AG04450 (cell line): ENCODE measurements at regions not wholly inside any gene's neighbourhood (a gene's known extent, or its start where the extent isn't known, plus 50 kb on each side); places are given as distances from the start of the nearest gene placed in this dataset.
"Not testable (repeated sequence)": the region's sequence is repeated elsewhere in the genome, so short reads cannot be mapped to it uniquely, and the experiment has no call there.

ENCODE experiments used
- CTCF ChIA-PET: fragments of 300-600, 350-600 bp; formaldehyde crosslinking; extraction: SDS; loops from one replicate; lab custom pipeline; 2022; ENCODE audit warnings: antibody characterized with exemption, inconsistent platforms; lab: Charles Lee
- POLR2A ChIA-PET: fragments of 350-600 bp; formaldehyde crosslinking; extraction: SDS; loops from one replicate; lab custom pipeline; 2021; ENCODE audit warnings: antibody characterized with exemption, inconsistent platforms; lab: Yijun Ruan, JAX
- DNase-seq: peaks from one replicate; pipeline ENCODE4 v3.0.0-alpha.2; 2011; ENCODE audit warnings: low read depth, low spot score
- H3K27ac ChIP-seq: one replicate; pipeline ENCODE4 v1.5.1; 2012; ENCODE audit warnings: low read depth, low read length, control low read depth
- H3K27me3 ChIP-seq: one replicate; pipeline ENCODE4 v1.6.0; 2012; ENCODE audit warnings: low read length; ENCODE audit not compliant: control insufficient read depth, insufficient read depth
- H3K4me3 ChIP-seq: 2 replicates; pipeline ENCODE4 v1.5.1; 2011; ENCODE audit warnings: mild to moderate bottlenecking, low read depth, low read length, control low read depth
- H3K9me3 ChIP-seq: 2 replicates; pipeline ENCODE4 v1.5.1; 2012; ENCODE audit warnings: low read length; ENCODE audit not compliant: control insufficient read depth, insufficient read depth
- TF ChIP-seq, protein P1 (sequence below): IDR thresholded peaks from 2 replicates; pipeline ENCODE4 v1.5.1; 2011; ENCODE audit warnings: low read depth, low read length, control low read depth, inconsistent platforms

DNA sequence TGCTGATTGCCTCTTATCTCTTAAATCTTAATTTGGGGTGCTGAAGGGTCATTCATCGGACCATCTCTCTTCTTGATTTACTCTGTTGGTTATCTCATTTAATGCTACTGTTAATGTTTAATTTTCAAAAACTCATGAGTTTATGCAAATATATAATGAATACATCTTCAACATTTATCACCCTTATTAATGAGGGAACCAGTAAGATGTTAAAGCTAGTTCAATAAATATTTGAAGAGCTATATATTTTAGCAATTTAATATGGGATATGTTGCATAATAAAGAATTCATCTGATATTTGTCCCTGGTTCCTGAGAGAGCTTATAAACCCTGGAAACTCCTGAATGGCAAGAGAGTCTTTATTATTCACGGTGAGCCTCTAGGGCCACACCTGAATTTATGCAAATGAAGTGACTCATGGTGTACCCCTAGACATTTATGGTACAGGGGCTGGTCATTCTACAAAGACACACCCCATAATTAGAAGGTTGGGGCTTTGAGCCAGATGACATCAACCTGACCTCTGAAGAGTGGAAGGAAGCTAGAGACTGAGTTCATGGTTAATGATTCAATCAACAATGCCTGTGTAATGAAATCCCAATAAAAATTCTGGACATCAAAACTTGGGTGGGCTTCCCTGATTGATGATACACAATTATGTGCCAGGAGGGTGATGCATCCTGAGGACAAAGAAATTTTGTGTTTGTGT, 339.5 kb upstream of the ZNF608 start:
- ChIA-PET CTCF (interaction anchor here (0.9 kb wide), 1 partner anchor 20 kb away, joined by 4 read pairs; no protein-coding TSS in a partner anchor), POLR2A (no interaction called here)
- no peak overlapping the region for H3K4me3 ChIP-seq
- no peak overlapping the region for H3K27ac ChIP-seq
- peaks cover 8% of the 10 kb centered on the region; the same call in 1 of the 2 replicates for H3K9me3 ChIP-seq
- TF ChIP-seq, protein P1, sequence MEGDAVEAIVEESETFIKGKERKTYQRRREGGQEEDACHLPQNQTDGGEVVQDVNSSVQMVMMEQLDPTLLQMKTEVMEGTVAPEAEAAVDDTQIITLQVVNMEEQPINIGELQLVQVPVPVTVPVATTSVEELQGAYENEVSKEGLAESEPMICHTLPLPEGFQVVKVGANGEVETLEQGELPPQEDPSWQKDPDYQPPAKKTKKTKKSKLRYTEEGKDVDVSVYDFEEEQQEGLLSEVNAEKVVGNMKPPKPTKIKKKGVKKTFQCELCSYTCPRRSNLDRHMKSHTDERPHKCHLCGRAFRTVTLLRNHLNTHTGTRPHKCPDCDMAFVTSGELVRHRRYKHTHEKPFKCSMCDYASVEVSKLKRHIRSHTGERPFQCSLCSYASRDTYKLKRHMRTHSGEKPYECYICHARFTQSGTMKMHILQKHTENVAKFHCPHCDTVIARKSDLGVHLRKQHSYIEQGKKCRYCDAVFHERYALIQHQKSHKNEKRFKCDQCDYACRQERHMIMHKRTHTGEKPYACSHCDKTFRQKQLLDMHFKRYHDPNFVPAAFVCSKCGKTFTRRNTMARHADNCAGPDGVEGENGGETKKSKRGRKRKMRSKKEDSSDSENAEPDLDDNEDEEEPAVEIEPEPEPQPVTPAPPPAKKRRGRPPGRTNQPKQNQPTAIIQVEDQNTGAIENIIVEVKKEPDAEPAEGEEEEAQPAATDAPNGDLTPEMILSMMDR, result no peak
- no peak for DNase-seq
- no peaks in the 10 kb centered on the region for H3K27me3 ChIP-seq

GRCh38 chr5:125088522-125089105, 342.2 kb upstream of the ZNF608 start:
- DNase-seq, result no peak
- ChIA-PET POLR2A (interaction anchor here (0.6 kb wide), 1 partner anchor 16 kb away, joined by 4 read pairs; no protein-coding TSS in a partner anchor), CTCF (no interaction called here)
- H3K4me3 ChIP-seq, result no peak overlapping the region
- TF ChIP-seq, protein P1, result no peak
- H3K27me3 ChIP-seq, result no peaks in the 10 kb centered on the region
- no peak overlapping the region for H3K27ac ChIP-seq
- peaks cover 15% of the 10 kb centered on the region; the same call in 1 of the 2 replicates for H3K9me3 ChIP-seq

DNA sequence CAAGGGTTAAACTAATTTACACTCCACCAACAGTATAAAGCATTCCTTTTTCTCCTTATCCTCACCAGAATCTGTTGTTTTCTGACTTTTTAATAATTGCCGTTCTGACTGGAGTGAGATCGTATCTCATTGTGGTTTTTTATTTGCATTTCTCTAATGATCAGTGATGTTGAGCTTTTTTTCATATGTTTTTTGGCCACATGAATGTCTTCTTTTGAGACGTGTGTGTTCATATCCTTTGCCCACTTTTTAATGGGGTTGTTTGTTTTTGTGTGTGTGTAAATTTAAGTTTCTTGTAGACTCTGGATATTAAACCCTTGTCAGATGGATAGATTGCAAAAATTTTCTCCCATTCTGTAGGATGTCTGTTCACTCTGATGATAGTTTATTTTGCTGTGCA, 345.7 kb upstream of the ZNF608 start:
- H3K27me3 ChIP-seq, H3K27ac ChIP-seq, H3K4me3 ChIP-seq, POLR2A ChIA-PET, DNase-seq, CTCF ChIA-PET: not testable (repeated sequence)
- H3K9me3 ChIP-seq, result peaks cover 15% of the 10 kb centered on the region; the same call in 1 of the 2 replicates

DNA sequence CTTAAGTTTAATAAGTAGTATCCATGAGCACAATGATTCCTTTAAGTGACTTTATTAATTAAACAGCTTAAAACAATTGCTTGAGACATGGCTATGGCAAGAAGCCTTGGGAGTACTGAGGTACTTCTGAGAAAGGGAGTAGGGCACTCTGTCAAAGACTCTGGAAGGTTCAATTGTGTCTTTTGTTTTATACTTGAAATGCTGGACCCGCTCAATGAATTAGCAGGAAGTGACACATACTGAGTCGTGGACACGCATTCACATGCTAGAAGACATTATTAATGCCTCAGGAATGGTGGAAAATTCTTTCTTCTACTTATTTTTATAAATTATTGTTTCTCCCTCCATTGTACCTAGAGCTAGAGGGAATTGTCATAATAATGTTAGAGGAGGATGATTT, 347.3 kb upstream of the ZNF608 start:
- Histone ChIP-seq H3K4me3 (no peak overlapping the region), H3K9me3 (peaks cover 9% of the 10 kb centered on the region; the same call in 1 of the 2 replicates), H3K27ac (no peak overlapping the region), H3K27me3 (no peaks in the 10 kb centered on the region)
- no peak for DNase-seq
- TF ChIP-seq, protein P1, result no peak
- CTCF ChIA-PET, result interaction anchor here (0.6 kb wide), 1 partner anchor 93 kb away, joined by 4 read pairs; no protein-coding TSS in a partner anchor
- POLR2A ChIA-PET, result interaction anchor here (0.6 kb wide), 1 partner anchor 99 kb away, joined by 4 read pairs; no protein-coding TSS in a partner anchor

- CTCF ChIA-PET, result no interaction called here
- POLR2A ChIA-PET, result no interaction called here
- DNase-seq, result no peak
Observed at GRCh38 chr5:125100342-125100741, 353.9 kb upstream of the ZNF608 start.

More at GRCh38 chr5:125100342-125100741, 353.9 kb upstream of the ZNF608 start:
- no peak overlapping the region for H3K27ac ChIP-seq
- H3K9me3 ChIP-seq, result no peaks in the 10 kb centered on the region
- TF ChIP-seq, protein P1, result no peak
- no peaks in the 10 kb centered on the region for H3K27me3 ChIP-seq
- H3K4me3 ChIP-seq, result no peak overlapping the region
